NOMO-1 treated with dmso at 0.1 percent for 144 hours (cell line): ENCODE measurements at regions not wholly inside any gene's neighbourhood (a gene's known extent, or its start where the extent isn't known, plus 50 kb on each side); places are given as distances from the start of the nearest gene placed in this dataset.

Source experiments
- DNase-seq: peaks from one replicate; lab custom pipeline; 2025; ENCODE audit not compliant: unreplicated experiment; lab: John Stamatoyannopoulos, UW

GRCh38 chr5:142478113-142478512 is 153.3 kb upstream of the SPRY4 start:
- DNase-seq = no peak

DNA sequence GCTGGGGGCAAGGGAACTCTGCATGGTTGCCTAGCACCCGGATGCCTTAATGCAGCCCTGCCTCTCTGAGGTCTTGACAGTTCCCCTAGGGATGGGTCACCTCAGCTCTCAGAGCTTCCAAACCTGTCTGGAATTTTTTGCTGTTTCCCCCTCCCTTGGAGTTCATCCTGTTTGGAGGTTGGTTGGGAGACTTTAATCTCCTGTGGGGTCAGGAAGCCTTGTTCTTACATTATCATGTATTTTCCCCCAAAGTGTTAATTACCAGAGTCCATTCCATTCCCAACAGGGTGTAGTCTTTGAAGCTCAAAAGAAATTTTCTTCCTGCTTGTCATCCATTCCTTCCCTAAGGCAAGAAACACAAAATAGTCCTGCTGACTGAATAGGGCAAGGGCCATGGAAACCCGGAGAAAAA is 150.3 kb upstream of the SPRY4 start:
- no peak for DNase-seq

DNA sequence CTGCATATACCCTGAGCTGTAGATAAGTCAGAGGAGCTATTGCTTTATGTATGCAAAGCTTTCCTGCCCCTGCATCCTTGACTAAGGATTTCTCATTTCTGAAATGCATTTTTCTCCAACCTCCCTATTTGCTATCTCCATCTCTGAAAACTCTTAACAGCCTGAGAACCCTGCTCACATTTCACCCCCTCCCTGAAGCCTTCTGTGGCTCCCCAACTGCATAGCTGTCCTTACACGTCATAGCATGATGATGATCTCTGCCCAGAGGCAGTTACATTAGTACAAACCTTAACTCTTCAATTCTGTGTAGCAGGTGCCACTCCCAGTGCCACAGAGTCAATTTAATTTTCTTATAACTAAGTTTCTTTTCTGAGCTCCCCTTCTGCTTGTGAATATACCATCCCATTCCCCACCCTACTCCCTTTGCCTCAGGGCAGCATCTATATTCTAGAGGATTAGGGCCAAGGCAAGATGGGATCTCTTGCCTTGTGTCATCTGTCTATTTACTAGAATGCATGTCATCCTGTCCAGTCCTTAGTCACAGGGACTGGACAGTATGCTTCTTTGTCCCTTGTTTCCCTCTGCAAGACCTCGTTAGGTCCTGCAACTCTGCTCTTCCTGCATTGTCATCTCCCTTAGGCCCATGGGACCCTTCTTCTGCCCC is 149.7 kb upstream of the SPRY4 start:
- no peak for DNase-seq

GRCh38 chr5:142473038-142473437 is 148.2 kb upstream of the SPRY4 start:
- DNase-seq = no peak

DNA sequence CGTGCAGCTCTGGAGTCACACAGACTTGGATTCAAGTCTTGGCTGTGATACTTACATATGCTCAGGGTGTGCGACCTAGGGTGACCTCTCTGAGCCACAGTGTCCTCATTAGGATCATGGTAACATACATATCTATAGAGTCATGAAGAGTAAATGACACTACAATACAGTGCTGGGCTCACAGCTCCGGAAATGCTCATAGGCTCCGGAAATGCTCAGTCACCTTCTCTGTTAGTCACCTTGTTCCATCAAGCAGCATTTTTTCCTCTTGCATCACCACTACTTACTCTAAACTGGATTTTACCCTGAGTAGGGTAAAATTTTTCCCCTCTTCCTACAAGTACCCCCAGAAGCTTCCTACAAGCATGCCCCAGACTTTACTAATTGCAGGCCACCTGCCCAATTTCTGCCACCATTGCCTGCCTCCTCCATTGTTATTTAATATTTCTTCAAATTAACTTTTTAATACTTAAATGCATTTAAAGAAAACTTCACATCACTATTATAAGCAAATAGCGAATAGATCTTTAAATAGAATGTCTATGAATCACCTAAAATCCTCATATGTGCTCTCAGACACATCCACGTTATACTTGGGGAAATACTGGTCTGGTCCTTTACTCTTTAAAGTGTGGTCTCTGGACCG is 147.6 kb upstream of the SPRY4 start:
- peak; percentile 17 for DNase-seq

DNA sequence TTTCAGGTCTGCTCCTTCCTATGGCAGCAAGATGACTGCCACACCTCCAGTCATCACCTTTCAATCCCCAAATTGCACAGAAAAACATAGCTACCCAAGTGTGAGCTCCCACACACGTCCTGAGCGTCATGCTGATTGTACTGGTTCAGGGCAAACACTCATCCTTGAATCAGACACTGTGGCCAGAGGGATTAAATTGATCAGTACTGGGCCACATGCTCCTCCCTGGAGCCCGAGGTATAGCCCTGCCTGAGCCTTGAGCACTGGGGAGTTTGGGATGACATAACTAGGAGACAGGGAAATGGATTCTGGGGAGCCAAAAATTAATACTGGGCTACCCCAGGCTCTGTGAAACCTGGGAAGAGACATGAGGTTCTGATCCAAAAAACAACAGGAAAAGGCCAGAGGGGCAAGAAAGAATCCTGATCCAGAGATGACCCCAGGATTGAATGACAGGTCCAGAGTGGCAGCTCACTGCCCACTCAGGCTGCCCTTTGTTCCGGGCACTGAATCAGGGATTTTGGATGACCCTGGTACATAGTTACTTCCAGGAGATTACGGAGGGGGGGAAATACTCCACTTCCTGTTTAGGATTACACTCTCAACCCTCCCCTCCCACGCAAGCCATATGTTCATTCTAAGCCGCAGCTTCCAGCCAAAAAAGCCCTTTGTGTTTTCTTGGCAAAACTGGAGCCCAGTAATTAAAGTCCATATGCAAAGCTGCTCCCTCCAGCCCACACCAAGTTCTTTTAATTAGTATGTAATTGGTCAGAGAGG is 141.6 kb upstream of the SPRY4 start:
- no peak for DNase-seq

- DNase-seq = no peak
These were observed 140.7 kb upstream of the SPRY4 start for GRCh38 chr5:142465476-142465875.

- no peak for DNase-seq
These were observed 139.1 kb upstream of the SPRY4 start for GRCh38 chr5:142463904-142464303.

GRCh38 chr5:142461028-142461590 is 136.3 kb upstream of the SPRY4 start:
- DNase-seq = no peak

DNA sequence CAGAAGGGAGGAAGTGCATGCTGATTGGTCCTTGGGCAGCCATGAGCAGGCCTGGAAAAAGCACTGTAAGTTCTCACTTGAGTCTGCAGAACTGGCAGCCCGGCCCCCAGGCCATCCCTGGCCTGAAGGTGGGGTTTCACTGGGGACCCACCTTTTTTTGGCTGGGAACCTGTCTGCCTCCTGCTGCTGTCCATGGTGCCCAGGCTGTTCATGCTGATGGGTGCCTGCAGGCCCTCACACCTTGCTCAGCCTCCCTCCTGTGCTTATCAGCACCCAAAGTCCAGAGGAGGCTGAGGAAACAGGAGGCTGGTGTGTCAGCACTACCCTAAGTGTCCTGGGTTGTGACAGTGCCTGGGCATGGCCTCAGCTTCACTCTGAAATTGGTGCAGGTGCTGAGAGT is 134.4 kb upstream of the SPRY4 start:
- no peak for DNase-seq

GRCh38 chr5:142455856-142456255 is 131.0 kb upstream of the SPRY4 start:
- DNase-seq = peak; percentile 5

DNA sequence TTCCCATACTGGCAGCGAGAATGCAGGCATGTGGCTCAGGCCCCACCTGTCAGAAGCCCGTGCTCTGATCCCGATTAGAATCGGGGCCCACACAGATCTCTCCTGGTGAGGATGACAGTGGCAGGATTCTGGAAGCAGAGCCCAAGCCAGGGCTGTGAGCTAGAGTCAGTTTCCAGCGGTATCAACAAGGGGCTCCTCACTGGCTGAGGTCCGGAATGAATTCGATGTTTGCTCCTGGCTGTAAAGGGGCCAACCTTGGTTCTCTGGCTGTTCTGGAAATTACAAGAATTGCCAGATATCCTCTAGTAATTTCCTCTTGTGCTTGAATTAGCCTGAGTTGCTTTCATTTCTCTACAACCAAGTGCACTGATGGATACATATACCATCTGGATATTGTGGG is 129.1 kb upstream of the SPRY4 start:
- DNase-seq = no peak

- no peak for DNase-seq
These were observed 125.6 kb upstream of the SPRY4 start for GRCh38 chr5:142450419-142450818.

DNA sequence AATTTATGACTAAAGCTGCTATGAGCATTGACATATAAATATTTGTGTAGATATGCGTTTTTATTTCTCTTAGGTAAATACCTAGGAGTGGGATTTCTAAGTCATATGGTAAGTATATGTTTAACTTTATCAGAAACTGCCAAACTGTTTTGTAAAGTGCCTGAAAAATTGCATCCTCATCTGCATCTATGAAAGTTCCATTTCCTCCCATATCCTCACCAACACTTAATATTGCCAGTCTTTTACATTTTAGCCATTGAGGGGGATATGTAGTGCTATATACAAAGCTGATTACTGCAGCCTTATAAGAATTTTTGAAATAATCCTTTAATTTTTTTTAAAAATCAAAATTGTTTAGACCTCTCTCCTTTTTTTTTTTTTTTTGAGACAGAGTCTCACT is 123.1 kb upstream of the SPRY4 start:
- DNase-seq = no peak

DNA sequence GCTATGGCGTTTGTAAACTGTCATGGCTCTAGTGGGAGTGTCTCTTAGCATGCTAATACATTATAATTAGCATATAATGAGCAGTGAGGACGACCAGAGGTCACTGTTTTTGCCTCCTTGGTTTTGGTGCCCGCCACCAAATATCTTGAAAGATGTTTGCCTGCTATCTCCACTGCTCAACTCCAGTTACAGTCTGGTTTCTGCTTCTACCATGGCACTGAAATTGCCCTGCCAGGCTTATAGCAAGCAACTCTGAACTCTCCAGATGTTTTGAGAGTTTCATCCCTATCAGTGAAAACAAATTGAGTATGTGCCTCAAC is 122.1 kb upstream of the SPRY4 start:
- DNase-seq = no peak

GRCh38 chr5:142446131-142446959 is 121.5 kb upstream of the SPRY4 start:
- DNase-seq = no peak

DNA sequence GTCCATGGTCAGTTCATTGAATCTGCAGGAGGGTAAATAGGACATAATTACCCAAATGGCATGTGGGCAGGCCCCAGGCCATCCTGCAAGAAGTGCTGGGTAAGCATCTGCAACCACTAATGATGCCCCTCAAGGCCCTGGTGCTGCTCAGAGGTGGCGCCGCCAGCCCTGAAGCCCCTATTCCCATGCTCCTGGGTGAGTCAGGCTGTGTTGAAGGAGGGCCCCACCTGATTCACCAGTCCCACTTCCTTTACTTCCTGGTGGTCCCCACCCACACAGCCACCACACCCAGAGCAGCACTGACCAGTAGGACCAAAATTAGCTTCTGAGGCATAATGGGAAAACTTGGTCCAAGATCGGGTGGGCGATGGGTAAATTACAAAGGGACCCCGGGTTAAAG is 120.4 kb upstream of the SPRY4 start:
- DNase-seq = no peak

DNA sequence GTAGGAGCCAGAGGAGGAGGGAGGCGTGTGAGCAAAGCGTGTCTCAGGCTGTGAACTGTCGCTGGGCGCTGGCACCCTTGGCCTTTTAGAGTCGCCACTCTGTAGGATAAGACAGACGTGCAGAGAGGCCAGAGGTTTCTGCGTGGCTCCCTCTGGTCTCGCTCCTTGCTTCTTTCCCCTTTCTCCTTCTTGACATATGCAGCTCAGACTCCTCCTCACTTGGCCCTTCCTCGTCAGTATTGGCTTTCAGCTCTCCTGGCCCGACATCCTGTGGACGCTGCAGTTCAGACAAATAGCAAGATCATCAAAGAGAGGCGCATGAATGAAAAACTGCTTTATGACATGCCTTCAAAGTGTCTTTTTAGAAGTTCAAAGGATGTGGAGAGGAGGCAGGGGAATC is 116.8 kb upstream of the SPRY4 start:
- no peak for DNase-seq

DNA sequence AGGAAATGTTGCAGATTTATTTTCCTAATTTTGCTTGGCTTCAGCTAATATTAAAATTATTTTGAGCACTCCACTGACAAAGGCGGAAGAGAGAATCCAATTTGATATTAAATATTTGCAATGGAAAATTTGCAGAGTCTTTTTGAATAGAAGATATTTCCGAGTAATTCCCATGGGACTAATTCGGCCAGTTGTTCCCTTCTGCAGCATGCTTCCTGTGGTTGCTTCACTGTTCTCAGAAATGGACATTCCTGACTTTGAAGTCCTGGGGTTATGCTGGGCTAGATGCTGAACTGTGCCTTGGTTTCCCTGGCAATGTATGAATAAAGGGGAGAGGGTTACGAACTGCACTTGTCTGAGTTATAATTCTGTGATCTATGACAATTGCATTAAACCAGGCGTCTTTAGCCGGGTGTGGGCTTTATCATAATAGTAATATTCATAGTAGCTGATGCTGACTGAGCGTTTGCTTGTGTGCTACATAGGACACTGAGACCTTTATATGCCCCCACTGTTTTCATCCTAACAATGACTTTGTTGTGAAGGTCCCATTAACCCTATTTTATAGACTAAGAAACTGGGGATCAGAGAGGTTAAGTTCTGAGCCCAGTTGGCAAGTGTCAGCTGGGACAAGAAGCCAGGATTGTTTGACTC is 114.5 kb upstream of the SPRY4 start:
- DNase-seq = no peak

GRCh38 chr5:142438573-142438972 is 113.8 kb upstream of the SPRY4 start:
- DNase-seq = no peak

DNA sequence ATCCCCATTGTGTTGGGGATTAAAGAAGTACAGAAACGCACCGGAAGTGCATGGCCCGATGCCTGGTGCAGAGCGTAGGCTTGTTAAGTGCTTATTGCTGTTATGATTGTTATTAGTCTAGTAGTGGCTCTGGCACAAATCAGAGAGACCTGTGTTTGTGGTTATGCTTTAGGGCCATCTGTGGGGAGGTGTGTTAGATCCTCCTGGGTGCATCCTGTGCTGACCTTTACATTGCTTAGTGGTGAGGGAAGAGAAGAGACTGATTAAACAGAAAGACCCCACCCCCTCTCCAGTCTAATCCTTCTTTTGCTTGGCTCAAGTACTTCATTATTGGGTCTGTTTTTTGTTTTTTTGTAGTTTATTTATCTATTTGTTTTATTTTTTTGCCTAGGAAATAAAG is 112.7 kb upstream of the SPRY4 start:
- no peak for DNase-seq
